AG04450 (cell line): ENCODE measurements at regions not wholly inside any gene's neighbourhood (a gene's known extent, or its start where the extent isn't known, plus 50 kb on each side); places are given as distances from the start of the nearest gene placed in this dataset.

Source experiments
- CTCF ChIA-PET: fragments of 300-600, 350-600 bp; formaldehyde crosslinking; extraction: SDS; loops from one replicate; lab custom pipeline; 2022; ENCODE audit warnings: antibody characterized with exemption, inconsistent platforms; lab: Charles Lee
- POLR2A ChIA-PET: fragments of 350-600 bp; formaldehyde crosslinking; extraction: SDS; loops from one replicate; lab custom pipeline; 2021; ENCODE audit warnings: antibody characterized with exemption, inconsistent platforms; lab: Yijun Ruan, JAX
- DNase-seq: peaks from one replicate; pipeline ENCODE4 v3.0.0-alpha.2; 2011; ENCODE audit warnings: low read depth, low spot score
- H3K27ac ChIP-seq: one replicate; pipeline ENCODE4 v1.5.1; 2012; ENCODE audit warnings: low read depth, low read length, control low read depth
- H3K27me3 ChIP-seq: one replicate; pipeline ENCODE4 v1.6.0; 2012; ENCODE audit warnings: low read length; ENCODE audit not compliant: control insufficient read depth, insufficient read depth
- H3K4me3 ChIP-seq: 2 replicates; pipeline ENCODE4 v1.5.1; 2011; ENCODE audit warnings: mild to moderate bottlenecking, low read depth, low read length, control low read depth
- H3K9me3 ChIP-seq: 2 replicates; pipeline ENCODE4 v1.5.1; 2012; ENCODE audit warnings: low read length; ENCODE audit not compliant: control insufficient read depth, insufficient read depth
- CTCF ChIP-seq: IDR thresholded peaks from 2 replicates; pipeline ENCODE4 v1.5.1; 2011; ENCODE audit warnings: low read depth, low read length, control low read depth, inconsistent platforms

DNA sequence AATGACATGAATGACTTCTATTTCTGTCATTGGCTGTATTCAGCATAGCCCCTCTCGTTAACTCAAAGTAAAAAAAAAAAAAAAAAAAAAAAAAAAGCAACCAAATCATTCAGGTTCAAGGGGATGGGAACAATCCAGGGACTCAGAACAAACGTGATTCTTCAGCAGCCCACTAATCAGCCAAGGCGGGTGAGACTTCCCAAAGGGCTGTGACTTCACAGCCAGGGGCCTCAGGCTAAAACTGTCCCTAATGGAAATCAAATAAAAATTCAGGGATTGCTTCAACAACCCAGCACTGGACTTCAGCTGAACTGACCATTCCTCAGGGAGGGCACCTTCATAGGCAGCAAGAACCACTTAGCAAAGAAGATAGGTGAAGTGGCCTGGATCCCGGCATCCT is 86.2 kb upstream of the FAM169A start:
- no peak for DNase-seq
- H3K9me3 ChIP-seq = peaks cover 2% of the 10 kb centered on the region; the same call in 1 of the 2 replicates
- TF ChIP-seq CTCF = no peak
- H3K27ac ChIP-seq = no peak overlapping the region
- no peaks in the 10 kb centered on the region for H3K27me3 ChIP-seq
- ChIA-PET CTCF (interaction anchor here (0.5 to 5.2 kb wide), 3 partner anchors 15 to 277 kb away, joined by 3 to 19 read pairs (median 4); no protein-coding TSS in a partner anchor), POLR2A (interaction anchor here (0.9 kb wide), 1 partner anchor 384 kb away, joined by 3 read pairs; the partner anchor contains the start of gene HMGCR)
- H3K4me3 ChIP-seq = no peak overlapping the region

GRCh38 chr5:74951865-74952264 is 85.7 kb upstream of the FAM169A start:
- no peak for DNase-seq
- H3K27ac ChIP-seq = no peak overlapping the region
- no peaks in the 10 kb centered on the region for H3K27me3 ChIP-seq
- ChIA-PET CTCF (interaction anchor here (0.5 to 5.2 kb wide), 3 partner anchors 14 to 98 kb away, joined by 3 to 19 read pairs (median 3); no protein-coding TSS in a partner anchor), POLR2A (interaction anchor here (0.9 kb wide), 1 partner anchor 385 kb away, joined by 3 read pairs; the partner anchor contains the start of gene HMGCR)
- peaks cover 2% of the 10 kb centered on the region; the same call in 1 of the 2 replicates for H3K9me3 ChIP-seq
- H3K4me3 ChIP-seq = no peak overlapping the region
- TF ChIP-seq CTCF = no peak

DNA sequence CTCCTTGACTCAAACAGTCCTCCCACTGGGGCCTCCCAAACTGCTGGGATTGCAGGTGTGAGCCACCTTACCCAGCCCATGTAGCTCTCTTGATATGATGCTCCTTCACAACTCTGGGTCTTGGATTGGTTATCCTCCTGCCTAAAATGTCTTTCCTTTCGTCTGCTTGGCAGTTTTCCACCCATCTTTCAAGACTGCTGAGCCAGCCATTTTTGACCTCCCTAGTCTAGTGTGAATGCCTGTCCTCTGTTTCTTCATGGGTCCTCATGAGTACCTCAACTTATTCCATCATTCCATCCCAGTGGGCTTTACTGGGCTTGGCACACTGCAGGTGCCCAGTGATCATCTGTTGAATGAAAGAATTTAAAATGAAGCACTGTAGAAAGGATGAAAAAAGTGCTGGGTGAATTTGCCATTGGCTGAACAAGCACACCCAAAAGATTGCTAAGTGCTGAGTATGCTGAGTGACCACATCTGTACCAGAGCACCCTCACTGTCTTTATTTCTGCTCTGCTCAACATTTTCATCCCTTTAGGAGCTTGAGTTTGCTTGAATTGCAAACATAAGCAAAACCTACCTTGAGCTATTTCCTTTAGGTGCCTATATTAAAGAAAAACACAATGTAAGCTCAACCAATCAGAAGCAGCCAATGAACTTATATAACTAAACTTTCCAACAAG is 84.8 kb upstream of the FAM169A start:
- Histone ChIP-seq H3K27me3 (no peaks in the 10 kb centered on the region), H3K4me3 (no peak overlapping the region), H3K9me3 (peaks cover 1% of the 10 kb centered on the region; the same call in 1 of the 2 replicates), H3K27ac (no peak overlapping the region)
- ChIA-PET POLR2A (no interaction called here), CTCF (interaction anchor here (0.6 to 0.9 kb wide), 2 partner anchors 32 to 99 kb away, joined by 3 read pairs; no protein-coding TSS in a partner anchor)
- DNase-seq = no peak
- no peak for TF ChIP-seq CTCF

DNA sequence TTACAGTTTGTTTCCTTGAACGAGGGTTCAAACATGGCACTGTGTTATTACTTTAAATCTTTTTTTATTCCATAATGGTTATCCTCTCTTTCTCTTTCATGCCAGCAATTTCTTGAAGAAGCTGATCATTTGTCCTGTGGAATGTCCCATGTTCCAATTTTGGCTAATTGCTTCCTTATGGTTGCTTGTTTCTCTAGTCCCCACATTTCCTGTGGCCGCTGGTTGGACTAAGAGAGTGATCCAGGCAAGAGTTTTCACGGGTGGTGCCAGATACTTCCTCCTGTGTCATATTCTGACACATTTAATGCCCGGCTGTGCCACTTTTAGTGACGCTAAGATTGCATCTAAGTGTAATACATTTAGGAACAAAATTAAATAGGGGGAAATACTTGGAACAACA is 83.8 kb upstream of the FAM169A start:
- no peaks in the 10 kb centered on the region for H3K9me3 ChIP-seq
- H3K27me3 ChIP-seq = no peaks in the 10 kb centered on the region
- TF ChIP-seq CTCF = no peak
- no peak for DNase-seq
- POLR2A ChIA-PET = no interaction called here
- H3K4me3 ChIP-seq = no peak overlapping the region
- CTCF ChIA-PET = interaction anchor here (1.4 kb wide), 1 partner anchor 15 kb away, joined by 7 read pairs; no protein-coding TSS in a partner anchor
- H3K27ac ChIP-seq = no peak overlapping the region

- no peaks in the 10 kb centered on the region for H3K27me3 ChIP-seq
- POLR2A ChIA-PET = no interaction called here
- H3K9me3 ChIP-seq = no peaks in the 10 kb centered on the region
- H3K27ac ChIP-seq = peak overlapping the region; percentile 42
- no peak overlapping the region for H3K4me3 ChIP-seq
- TF ChIP-seq CTCF = no peak
- CTCF ChIA-PET = interaction anchor here (0.6 to 1.7 kb wide), 4 partner anchors 13 to 288 kb away, joined by 3 to 7 read pairs (median 4); no protein-coding TSS in a partner anchor
- DNase-seq = no peak
These were observed 81.9 kb upstream of the FAM169A start for GRCh38 chr5:74948031-74948546.
